ENCODE measurements at regions not wholly inside any gene's neighbourhood (a gene's known extent, or its start where the extent isn't known, plus 50 kb on each side); places are given as distances from the start of the nearest gene placed in this dataset.

DNA sequence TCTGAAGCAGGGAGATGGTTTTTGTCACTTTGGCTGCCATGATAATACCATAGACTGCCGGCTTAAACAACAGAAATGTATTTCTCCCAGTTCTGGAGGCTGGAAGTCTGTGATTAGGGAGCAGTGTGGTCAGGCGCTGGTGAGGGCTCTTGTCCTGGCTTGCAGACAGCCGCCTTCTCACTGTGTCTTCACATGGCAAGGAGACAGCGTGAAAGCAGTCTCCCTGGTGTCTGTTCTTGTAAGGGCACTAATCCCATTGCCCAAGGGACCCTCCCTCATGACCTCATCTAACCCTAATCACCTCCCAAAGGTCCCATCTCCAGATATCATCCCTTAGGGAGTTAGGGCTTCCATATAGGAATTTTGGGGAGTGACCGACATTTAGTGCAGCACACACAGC lies 167.0 kb downstream of the ENGASE start:
- Histone ChIP-seq H3K4me3 (ENCODE audit: low read depth, low read length) (no peak overlapping the region), H3K27ac (ENCODE audit: low read depth) (no peak overlapping the region), H3K4me1 (ENCODE audit: insufficient read depth) (no peaks in the 10 kb centered on the region), H3K36me3 (ENCODE audit: insufficient read depth) (no peaks in the 10 kb centered on the region)
- WGBS, result 87% methylated on average over 5 of the region's 5 CpGs
- no peak for DNase-seq (ENCODE audit: extremely low spot score)

DNA sequence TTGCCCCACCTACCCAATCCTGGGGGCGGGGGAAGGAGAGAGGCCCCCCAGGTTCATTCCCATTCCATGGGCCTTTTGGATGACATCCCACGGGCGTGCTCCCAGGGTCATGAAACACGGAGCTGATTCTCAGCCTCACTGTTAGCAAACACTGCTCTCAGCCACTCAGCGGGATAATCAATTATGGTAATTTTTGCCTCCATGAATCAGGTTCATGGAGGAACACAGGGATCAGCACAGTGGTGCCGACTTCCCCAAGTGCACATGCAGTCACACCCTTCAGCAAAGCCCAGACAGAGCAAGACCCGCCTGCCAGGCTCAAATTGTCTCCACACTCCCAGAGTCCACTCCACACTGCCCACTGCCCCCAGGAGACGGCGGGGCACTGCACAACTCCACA lies 164.6 kb downstream of the ENGASE start:
- WGBS, result 74% methylated on average over 9 of the region's 9 CpGs
- Histone ChIP-seq H3K27ac (ENCODE audit: low read depth) (no peak overlapping the region), H3K36me3 (ENCODE audit: insufficient read depth) (no peaks in the 10 kb centered on the region), H3K4me1 (ENCODE audit: insufficient read depth) (no peaks in the 10 kb centered on the region), H3K4me3 (ENCODE audit: low read depth, low read length) (no peak overlapping the region)
- DNase-seq (ENCODE audit: extremely low spot score), result no peak

DNA sequence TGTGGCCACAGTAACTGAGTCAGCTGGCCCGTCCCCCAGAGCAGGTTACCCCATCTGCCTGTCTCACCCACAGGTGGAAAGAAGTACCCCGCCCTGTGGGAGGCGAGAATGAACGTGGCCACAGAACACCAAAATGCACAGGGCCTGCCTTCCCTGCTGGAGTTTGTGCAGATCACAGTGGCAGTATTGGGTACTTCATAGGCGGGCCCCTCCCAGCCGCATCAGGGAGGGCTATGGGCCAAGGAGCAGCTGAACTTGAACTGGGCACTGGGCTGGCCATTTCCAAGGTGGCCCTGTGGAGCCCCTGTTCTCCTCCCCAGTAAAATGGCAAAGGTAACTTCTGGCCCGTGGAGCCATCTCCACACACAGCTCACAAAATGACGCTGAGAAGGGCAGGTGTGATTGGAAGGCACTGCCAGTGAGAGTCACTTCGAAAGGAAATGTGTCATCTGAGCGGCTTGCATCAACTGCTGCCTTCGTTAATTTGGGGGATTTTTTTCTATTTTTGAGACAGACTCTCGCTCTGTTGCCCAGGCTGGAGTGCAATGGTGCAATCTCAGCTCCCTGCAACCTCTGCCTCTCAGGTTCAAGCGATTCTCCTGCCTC lies 162.9 kb downstream of the ENGASE start:
- H3K4me1 ChIP-seq (ENCODE audit: insufficient read depth), result no peaks in the 10 kb centered on the region
- 85% methylated on average over 13 of the region's 13 CpGs for WGBS
- H3K4me3 ChIP-seq (ENCODE audit: low read depth, low read length), result no peak overlapping the region

DNA sequence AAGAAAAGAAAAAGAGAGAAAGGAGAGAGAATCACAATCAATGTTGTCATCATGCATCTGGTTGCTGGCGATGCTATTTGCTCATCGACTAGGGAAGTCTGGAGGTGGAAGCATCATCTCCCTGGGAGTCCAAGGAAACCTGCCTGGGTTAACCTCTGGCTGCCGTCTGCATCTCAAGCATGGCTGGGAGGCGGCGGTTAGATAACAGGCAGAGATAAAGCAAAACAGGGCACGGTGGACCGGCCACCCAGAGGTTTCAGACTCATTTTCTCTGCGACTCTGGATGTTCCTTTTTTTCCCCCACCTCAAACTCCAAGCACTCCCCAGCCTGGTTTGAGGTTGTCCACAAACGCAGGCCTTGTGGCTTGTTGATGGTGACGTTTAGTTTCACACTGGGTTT lies 161.2 kb downstream of the ENGASE start:
- WGBS, result 48% methylated on average over 10 of the region's 10 CpGs
- DNase-seq (ENCODE audit: extremely low spot score), result no peak
- H3K36me3 ChIP-seq (ENCODE audit: insufficient read depth), result no peaks in the 10 kb centered on the region
- no peak overlapping the region for H3K4me3 ChIP-seq (ENCODE audit: low read depth, low read length)
- no peak overlapping the region for H3K27ac ChIP-seq (ENCODE audit: low read depth)
- no peaks in the 10 kb centered on the region for H3K4me1 ChIP-seq (ENCODE audit: insufficient read depth)

More for the DNA sequence above, 162.9 kb downstream of the ENGASE start:
- H3K36me3 ChIP-seq (ENCODE audit: insufficient read depth), result no peaks in the 10 kb centered on the region
- H3K27ac ChIP-seq (ENCODE audit: low read depth), result no peak overlapping the region
- no peak for DNase-seq (ENCODE audit: extremely low spot score)

DNA sequence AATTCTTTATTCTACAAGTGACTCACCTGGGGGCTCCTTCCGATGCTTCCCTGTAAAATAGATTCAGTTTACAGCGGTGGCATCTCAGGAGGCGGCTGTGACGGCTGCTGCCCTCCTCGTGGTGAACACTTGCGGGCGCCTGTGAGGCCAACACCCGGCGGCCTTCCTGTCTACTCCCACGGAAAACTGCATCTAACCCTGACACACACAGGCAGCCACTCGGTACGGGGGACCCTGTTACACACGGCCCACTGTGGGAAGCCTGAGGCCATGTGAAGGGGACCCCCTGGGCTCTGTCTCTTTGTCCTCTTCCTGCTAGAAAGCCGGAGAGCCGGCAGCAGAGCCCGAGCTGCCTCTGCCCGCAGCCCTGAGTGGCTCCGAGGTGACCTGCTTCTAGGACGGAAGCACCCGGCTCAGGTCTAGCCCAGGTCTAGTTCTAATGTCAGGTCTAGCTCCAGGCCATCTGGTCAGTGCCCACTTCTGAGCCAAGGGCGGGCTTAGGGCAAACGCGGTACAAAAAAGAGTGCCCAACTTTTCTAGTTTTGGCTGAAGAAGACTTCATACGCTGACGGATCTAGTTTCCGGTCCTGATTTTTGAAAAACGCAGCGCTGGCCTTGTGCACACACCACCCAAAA lies 159.4 kb downstream of the ENGASE start:
- DNase-seq (ENCODE audit: extremely low spot score), result no peak
- no peaks in the 10 kb centered on the region for H3K36me3 ChIP-seq (ENCODE audit: insufficient read depth)
- 80% methylated on average over 28 of the region's 28 CpGs for WGBS
- no peak overlapping the region for H3K27ac ChIP-seq (ENCODE audit: low read depth)
- H3K4me1 ChIP-seq (ENCODE audit: insufficient read depth), result no peaks in the 10 kb centered on the region
- no peak overlapping the region for H3K4me3 ChIP-seq (ENCODE audit: low read depth, low read length)

DNA sequence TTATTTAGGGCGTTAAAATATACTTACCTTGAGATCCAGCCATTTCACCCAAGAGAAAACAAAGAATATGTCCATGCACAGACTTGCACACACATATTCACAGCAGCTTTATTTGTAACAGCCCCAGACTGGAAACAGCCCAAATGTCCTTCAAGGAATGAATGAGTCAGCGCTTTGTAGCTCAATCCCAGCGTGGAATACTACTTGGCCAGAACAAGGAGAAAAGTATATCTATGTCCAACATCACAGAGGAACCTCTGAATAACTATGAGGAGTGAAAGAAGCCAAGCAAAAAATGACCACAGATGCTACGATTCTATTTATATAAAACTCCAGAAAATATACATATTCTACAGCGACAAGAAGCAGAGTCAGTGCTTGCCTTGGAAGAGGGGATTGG lies 158.3 kb downstream of the ENGASE start:
- no peak for DNase-seq (ENCODE audit: extremely low spot score)
- Histone ChIP-seq H3K4me3 (ENCODE audit: low read depth, low read length) (no peak overlapping the region), H3K4me1 (ENCODE audit: insufficient read depth) (no peaks in the 10 kb centered on the region), H3K36me3 (ENCODE audit: insufficient read depth) (no peaks in the 10 kb centered on the region), H3K27ac (ENCODE audit: low read depth) (no peak overlapping the region)
- 86% methylated on average over 5 of the region's 5 CpGs for WGBS

- 79% methylated on average over 10 of the region's 10 CpGs for WGBS
- no peak overlapping the region for H3K27ac ChIP-seq (ENCODE audit: low read depth)
- H3K4me1 ChIP-seq (ENCODE audit: insufficient read depth), result no peaks in the 10 kb centered on the region
- no peak overlapping the region for H3K4me3 ChIP-seq (ENCODE audit: low read depth, low read length)
- H3K36me3 ChIP-seq (ENCODE audit: insufficient read depth), result no peaks in the 10 kb centered on the region
- no peak for DNase-seq (ENCODE audit: extremely low spot score)
Observed at GRCh38 chr17:79231766-79232287, 157.2 kb downstream of the ENGASE start.

GRCh38 chr17:79230576-79230975 lies 156.0 kb downstream of the ENGASE start:
- Histone ChIP-seq H3K4me3 (ENCODE audit: low read depth, low read length) (no peak overlapping the region), H3K4me1 (ENCODE audit: insufficient read depth) (no peaks in the 10 kb centered on the region), H3K36me3 (ENCODE audit: insufficient read depth) (no peaks in the 10 kb centered on the region), H3K27ac (ENCODE audit: low read depth) (no peak overlapping the region)
- no peak for DNase-seq (ENCODE audit: extremely low spot score)
- WGBS, result 74% methylated on average over 7 of the region's 7 CpGs

- Histone ChIP-seq H3K27ac (ENCODE audit: low read depth) (no peak overlapping the region), H3K4me3 (ENCODE audit: low read depth, low read length) (no peak overlapping the region), H3K36me3 (ENCODE audit: insufficient read depth) (no peaks in the 10 kb centered on the region), H3K4me1 (ENCODE audit: insufficient read depth) (no peaks in the 10 kb centered on the region)
- no peak for DNase-seq (ENCODE audit: extremely low spot score)
- 87% methylated on average over 2 of the region's 2 CpGs for WGBS
Observed at GRCh38 chr17:79226037-79226436, 151.4 kb downstream of the ENGASE start.

- Histone ChIP-seq H3K4me3 (ENCODE audit: low read depth, low read length) (no peak overlapping the region), H3K4me1 (ENCODE audit: insufficient read depth) (no peaks in the 10 kb centered on the region), H3K36me3 (ENCODE audit: insufficient read depth) (no peaks in the 10 kb centered on the region), H3K27ac (ENCODE audit: low read depth) (no peak overlapping the region)
- WGBS, result 77% methylated on average over 5 of the region's 5 CpGs
- DNase-seq (ENCODE audit: extremely low spot score), result no peak
Observed at GRCh38 chr17:79224903-79225302, 150.3 kb downstream of the ENGASE start.

GRCh38 chr17:79224476-79224875 lies 149.9 kb downstream of the ENGASE start:
- Histone ChIP-seq H3K27ac (ENCODE audit: low read depth) (no peak overlapping the region), H3K4me3 (ENCODE audit: low read depth, low read length) (no peak overlapping the region), H3K36me3 (ENCODE audit: insufficient read depth) (no peaks in the 10 kb centered on the region), H3K4me1 (ENCODE audit: insufficient read depth) (no peaks in the 10 kb centered on the region)
- 67% methylated on average over 4 of the region's 4 CpGs for WGBS
- no peak for DNase-seq (ENCODE audit: extremely low spot score)

DNA sequence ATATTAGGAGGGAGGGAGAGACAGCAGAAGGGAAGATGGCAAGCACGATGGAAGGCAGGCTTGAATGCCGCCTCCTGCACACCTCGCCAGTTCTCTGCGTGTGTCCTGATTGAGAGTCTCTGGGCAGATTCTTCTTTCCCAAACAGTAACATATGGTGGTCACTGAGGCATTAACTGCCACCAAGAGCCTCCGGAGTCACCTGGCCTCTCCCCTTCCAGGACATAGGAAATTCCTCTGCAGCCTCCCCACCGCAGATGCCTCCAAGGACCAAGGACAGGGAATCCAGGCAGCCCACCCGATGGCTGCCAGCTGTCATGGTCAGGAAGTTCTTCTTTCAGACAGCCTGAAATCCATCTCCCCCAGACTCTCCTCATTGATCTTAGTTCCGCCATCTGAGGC lies 149.3 kb downstream of the ENGASE start:
- WGBS, result 71% methylated on average over 8 of the region's 8 CpGs
- no peak for DNase-seq (ENCODE audit: extremely low spot score)
- Histone ChIP-seq H3K36me3 (ENCODE audit: insufficient read depth) (no peaks in the 10 kb centered on the region), H3K27ac (ENCODE audit: low read depth) (no peak overlapping the region), H3K4me1 (ENCODE audit: insufficient read depth) (no peaks in the 10 kb centered on the region), H3K4me3 (ENCODE audit: low read depth, low read length) (no peak overlapping the region)

DNA sequence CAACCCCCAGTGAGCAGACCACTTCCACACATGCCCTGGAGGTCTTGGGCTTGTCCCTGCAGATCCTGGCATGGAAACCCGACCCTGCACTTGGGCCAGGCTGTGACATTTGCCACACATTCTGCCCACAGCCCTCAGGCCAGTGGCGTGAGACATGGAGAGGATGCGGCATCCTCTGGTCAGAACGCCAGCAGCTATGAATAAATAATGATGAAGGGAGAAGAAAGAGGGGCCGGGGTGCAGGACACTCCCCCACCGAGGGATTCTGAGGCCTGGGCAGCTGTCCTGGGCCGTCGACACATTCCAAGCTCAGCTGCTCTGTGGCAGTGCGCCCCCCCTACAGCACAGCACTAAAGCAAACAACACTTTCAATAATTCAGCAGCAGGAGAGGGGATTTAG lies 148.8 kb downstream of the ENGASE start:
- WGBS, result 45% methylated on average over 9 of the region's 9 CpGs
- Histone ChIP-seq H3K27ac (ENCODE audit: low read depth) (no peak overlapping the region), H3K36me3 (ENCODE audit: insufficient read depth) (no peaks in the 10 kb centered on the region), H3K4me3 (ENCODE audit: low read depth, low read length) (no peak overlapping the region), H3K4me1 (ENCODE audit: insufficient read depth) (no peaks in the 10 kb centered on the region)
- no peak for DNase-seq (ENCODE audit: extremely low spot score)

- H3K4me3 ChIP-seq (ENCODE audit: low read depth, low read length), result no peak overlapping the region
- 66% methylated on average over 8 of the region's 8 CpGs for WGBS
- no peaks in the 10 kb centered on the region for H3K4me1 ChIP-seq (ENCODE audit: insufficient read depth)
- DNase-seq (ENCODE audit: extremely low spot score), result no peak
- H3K27ac ChIP-seq (ENCODE audit: low read depth), result no peak overlapping the region
- H3K36me3 ChIP-seq (ENCODE audit: insufficient read depth), result no peaks in the 10 kb centered on the region
Observed at GRCh38 chr17:79221597-79221996, 147.0 kb downstream of the ENGASE start.

All from urinary bladder (tissue), 3 donors.